Mammary epithelial cell (primary cell): ENCODE measurements at regions not wholly inside any gene's neighbourhood (a gene's known extent, or its start where the extent isn't known, plus 50 kb on each side); places are given as distances from the start of the nearest gene placed in this dataset.

ENCODE experiments used
- EZH2 ChIP-seq: IDR thresholded peaks from 2 replicates; pipeline ENCODE4 v1.6.1; 2012; ENCODE audit warnings: low read length, inconsistent platforms, borderline replicate concordance
- TF ChIP-seq, protein P1 (sequence below), 2 donors: IDR thresholded peaks in 1 of 2; conservative IDR thresholded peaks in 1 of 2; 2 replicates each; pipeline ENCODE4 v1.5.1; 2011 to 2012; ENCODE audit warnings: inconsistent platforms in 2 of 2, low read length in 2 of 2, mild to moderate bottlenecking in 2 of 2, control low read depth in 1 of 2, low read depth in 1 of 2; ENCODE audit not compliant: insufficient read depth in 1 of 2; ENCODE audit errors: extremely low read depth in 1 of 2

GRCh38 chr10:2870654-2871053, 196.7 kb upstream of the PFKP start:
- TF ChIP-seq, protein P1, sequence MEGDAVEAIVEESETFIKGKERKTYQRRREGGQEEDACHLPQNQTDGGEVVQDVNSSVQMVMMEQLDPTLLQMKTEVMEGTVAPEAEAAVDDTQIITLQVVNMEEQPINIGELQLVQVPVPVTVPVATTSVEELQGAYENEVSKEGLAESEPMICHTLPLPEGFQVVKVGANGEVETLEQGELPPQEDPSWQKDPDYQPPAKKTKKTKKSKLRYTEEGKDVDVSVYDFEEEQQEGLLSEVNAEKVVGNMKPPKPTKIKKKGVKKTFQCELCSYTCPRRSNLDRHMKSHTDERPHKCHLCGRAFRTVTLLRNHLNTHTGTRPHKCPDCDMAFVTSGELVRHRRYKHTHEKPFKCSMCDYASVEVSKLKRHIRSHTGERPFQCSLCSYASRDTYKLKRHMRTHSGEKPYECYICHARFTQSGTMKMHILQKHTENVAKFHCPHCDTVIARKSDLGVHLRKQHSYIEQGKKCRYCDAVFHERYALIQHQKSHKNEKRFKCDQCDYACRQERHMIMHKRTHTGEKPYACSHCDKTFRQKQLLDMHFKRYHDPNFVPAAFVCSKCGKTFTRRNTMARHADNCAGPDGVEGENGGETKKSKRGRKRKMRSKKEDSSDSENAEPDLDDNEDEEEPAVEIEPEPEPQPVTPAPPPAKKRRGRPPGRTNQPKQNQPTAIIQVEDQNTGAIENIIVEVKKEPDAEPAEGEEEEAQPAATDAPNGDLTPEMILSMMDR (conservative IDR thresholded peaks at IDR 0.05 in 1 of 2, IDR thresholded peaks at IDR 0.05 in 1 of 2; ENCODE audit: extremely low read depth in 1 of 2, insufficient read depth in 1 of 2, low read depth in 1 of 2, low read length in 2 of 2): no peak
- TF ChIP-seq EZH2: no peak
